Esophagus squamous epithelium (tissue), 4 donors: ENCODE measurements at regions not wholly inside any gene's neighbourhood (a gene's known extent, or its start where the extent isn't known, plus 50 kb on each side); places are given as distances from the start of the nearest gene placed in this dataset.

Source experiments
- CTCF ChIP-seq, 6 experiments: fragments of 450-650 bp in 4 of 6; fragments of 200-600 bp in 2 of 6; sonication (generic) in 2 of 6; IDR thresholded peaks; one replicate each; pipeline ENCODE4 v1.5.1; 2016 to 2019; ENCODE audit warnings: antibody characterized with exemption in 6 of 6, mild to moderate bottlenecking in 4 of 6, moderate library complexity in 4 of 6
- POLR2A ChIP-seq, 4 donors: fragments of 450-650 bp; IDR thresholded peaks; one replicate each; pipeline ENCODE4 v1.6.1; 2017; ENCODE audit warnings: antibody characterized with exemption in 4 of 4, mild to moderate bottlenecking in 4 of 4, moderate library complexity in 3 of 4

DNA sequence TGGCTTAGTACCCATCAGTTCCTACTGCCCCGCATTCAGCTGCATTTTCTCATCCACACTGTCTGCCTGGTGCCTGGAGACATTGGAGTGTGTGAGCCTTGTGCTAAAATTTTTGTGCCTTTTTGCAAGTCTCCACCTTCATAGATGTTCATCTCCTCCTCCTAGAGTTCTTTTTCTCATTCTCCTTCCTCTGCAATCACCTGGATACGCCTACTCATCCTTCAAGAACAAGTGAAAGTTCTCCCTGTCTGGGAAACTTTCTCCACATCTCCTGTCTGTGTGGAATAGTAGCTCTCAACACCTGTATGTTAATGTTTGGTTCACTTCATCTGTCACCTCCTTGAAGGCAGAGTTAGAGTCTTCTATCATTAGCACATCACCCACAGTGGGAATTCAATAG is 125.7 kb upstream of the FBXL17 start:
- TF ChIP-seq CTCF (IDR thresholded peaks at IDR 0.05) (no peak), POLR2A (IDR thresholded peaks at IDR 0.05) (no peak)
